ENCODE measurements at regions not wholly inside any gene's neighbourhood (a gene's known extent, or its start where the extent isn't known, plus 50 kb on each side); places are given as distances from the start of the nearest gene placed in this dataset.

DNA sequence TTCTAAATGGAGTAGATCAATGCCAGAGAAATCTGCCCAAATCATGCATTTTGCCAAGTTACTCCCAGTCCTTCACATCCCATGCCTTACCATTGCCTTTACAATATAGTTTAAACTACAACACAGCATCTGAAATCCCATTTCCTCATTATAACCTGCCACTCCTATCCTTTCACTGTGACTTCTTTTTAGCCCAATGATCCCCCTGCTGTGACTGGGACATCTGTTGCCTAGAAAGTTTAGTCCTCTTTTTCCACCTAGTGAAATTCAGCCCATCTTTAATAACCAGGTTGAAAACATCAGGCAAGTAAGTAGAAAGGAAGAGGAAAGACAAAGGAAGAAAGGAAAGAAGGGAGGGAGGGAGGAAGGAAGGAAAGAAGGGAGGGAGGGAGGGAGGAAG is 627.9 kb upstream of the ZNF385D start:
- Histone ChIP-seq H3K9me3 (replicated peaks; ENCODE audit: control insufficient read depth, insufficient read depth, low read depth, low read length) (no peaks in the 10 kb centered on the region), H3K27me3 (ENCODE audit: control insufficient read depth in 2 of 2, insufficient read depth in 2 of 2, low read length in 2 of 2) (no peaks in the 10 kb centered on the region), H3K27ac (ENCODE audit: extremely low read depth, low read depth, low read length) (no peak overlapping the region), H3K36me3 (ENCODE audit: control insufficient read depth, insufficient read depth, low read length) (no peaks in the 10 kb centered on the region), H3K4me3 (no peak overlapping the region), H3K4me2 (ENCODE audit: insufficient read depth, low read length) (no peak overlapping the region), H3K9ac (ENCODE audit: insufficient read depth in 1 of 2, low read depth in 2 of 2, low read length in 2 of 2) (no peak overlapping the region), H3K79me2 (ENCODE audit: control insufficient read depth, insufficient read depth, low read length) (no peaks in the 10 kb centered on the region), H2AFZ (ENCODE audit: low read depth, low read length) (no peak overlapping the region), H3K4me1 (replicated peaks in 1 of 2; ENCODE audit: control insufficient read depth in 2 of 2, insufficient read depth in 2 of 2, low read length in 2 of 2) (no peaks in the 10 kb centered on the region), H4K20me1 (replicated peaks; ENCODE audit: control insufficient read depth, insufficient read depth, low read length) (no peaks in the 10 kb centered on the region), H3K9me1 (ENCODE audit: control insufficient read depth, insufficient read depth, low read length) (no peaks in the 10 kb centered on the region)
- POLR2A ChIA-PET, result no interaction called here
- FAIRE-seq (no peak), ATAC-seq (no peak), DNase-seq (ENCODE audit: extremely low read depth in 1 of 4, low spot score in 3 of 4) (no peak)
- in situ Hi-C loops (cut with MboI), result no loop called here
- TF ChIP-seq, protein P1, sequence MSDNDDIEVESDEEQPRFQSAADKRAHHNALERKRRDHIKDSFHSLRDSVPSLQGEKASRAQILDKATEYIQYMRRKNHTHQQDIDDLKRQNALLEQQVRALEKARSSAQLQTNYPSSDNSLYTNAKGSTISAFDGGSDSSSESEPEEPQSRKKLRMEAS (CRISPR knock-in tag; IDR thresholded peaks at IDR 0.05), result no peak
- TF ChIP-seq THAP12 (CRISPR knock-in tag; IDR thresholded peaks at IDR 0.05), result no peak
- no peak for TF ChIP-seq FOXM1 (IDR thresholded peaks at IDR 0.05; ENCODE audit: low read depth)
- no peak for TF ChIP-seq FOXM1 (CRISPR knock-in tag; IDR thresholded peaks at IDR 0.05; ENCODE audit: low read depth)
- TF ChIP-seq SMARCA4 (IDR thresholded peaks at IDR 0.05), result no peak
- TF ChIP-seq BRD4 (IDR thresholded peaks at IDR 0.05), result no peak
- BruUV-seq (replicated peaks), result no TSS peak
- CTCF ChIA-PET (ENCODE audit: low intra/inter-chr PET ratio), result no interaction called here
- intact Hi-C loops (cut with micrococcal nuclease), result no loop called here
